Gastrocnemius medialis (tissue), 4 donors: ENCODE measurements at regions not wholly inside any gene's neighbourhood (a gene's known extent, or its start where the extent isn't known, plus 50 kb on each side); places are given as distances from the start of the nearest gene placed in this dataset.

Experiments
- CTCF ChIP-seq, 5 experiments: fragments of 450-650 bp in 3 of 5; fragments of 200-600 bp in 2 of 5; sonication (generic) in 2 of 5; IDR thresholded peaks in 4 of 5; conservative IDR thresholded peaks in 1 of 5; 1 replicate in 4 of 5; 2 replicates in 1 of 5; pipeline ENCODE4 v1.5.1; 2016 to 2019; ENCODE audit warnings: antibody characterized with exemption in 5 of 5, mild to moderate bottlenecking in 3 of 5, moderate library complexity in 3 of 5
- POLR2A ChIP-seq, 2 donors: fragments of 450-650 bp; IDR thresholded peaks; one replicate each; pipeline ENCODE4 v1.6.1; 2017; ENCODE audit warnings: antibody characterized with exemption in 2 of 2, mild to moderate bottlenecking in 2 of 2, moderate library complexity in 2 of 2

- TF ChIP-seq CTCF (IDR thresholded peaks at IDR 0.05 in 4 of 5, conservative IDR thresholded peaks at IDR 0.05 in 1 of 5) (no peak), POLR2A (IDR thresholded peaks at IDR 0.05) (no peak)
These were observed 146.7 kb downstream of the PSMG1 start for GRCh38 chr21:39036581-39036980.
